Adrenal gland (tissue), 9 donors: ENCODE measurements at regions not wholly inside any gene's neighbourhood (a gene's known extent, or its start where the extent isn't known, plus 50 kb on each side); places are given as distances from the start of the nearest gene placed in this dataset.

Experiments
- DNase-seq, 7 donors: peaks; one replicate each; pipeline ENCODE4 v3.0.0-alpha.2; 2019 to 2020
- H3K27ac ChIP-seq, 5 donors: fragments of 200-600 bp; sonication (generic) in 4 of 5; 1 replicate in 3 of 5; 2 replicates in 2 of 5; pipeline versions ENCODE4 v1.5.1 to v1.8.0; 2016 to 2020; ENCODE audit warnings: mild to moderate bottlenecking in 1 of 5
- H3K27me3 ChIP-seq: fragments of 200-600 bp; 2 replicates; pipeline ENCODE4 v1.8.0; 2021
- H3K36me3 ChIP-seq, 2 donors: fragments of 200-600 bp; replicated peaks in 1 of 2; 1 replicate in 1 of 2; 2 replicates in 1 of 2; pipeline versions ENCODE4 v1.5.1 to v1.8.0; 2018 to 2022
- H3K4me1 ChIP-seq, 2 donors: fragments of 200-600 bp; replicated peaks in 1 of 2; 1 replicate in 1 of 2; 2 replicates in 1 of 2; pipeline versions ENCODE4 v1.5.1 to v1.8.0; 2018 to 2021
- H3K4me3 ChIP-seq, 4 donors: fragments of 200-600 bp; sonication (generic) in 3 of 4; one replicate each; pipeline ENCODE4 v1.5.1; 2016 to 2018
- H3K9me3 ChIP-seq, 3 donors: fragments of 200-600 bp; sonication (generic) in 1 of 3; replicated peaks in 1 of 3; 1 replicate in 2 of 3; 2 replicates in 1 of 3; pipeline versions ENCODE4 v1.5.1 to v1.8.0; 2016 to 2021
- POLR2A ChIP-seq, 2 donors: fragments of 450-650 bp; IDR thresholded peaks; one replicate each; pipeline ENCODE4 v1.6.1; 2017; ENCODE audit warnings: antibody characterized with exemption in 2 of 2, mild to moderate bottlenecking in 2 of 2, moderate library complexity in 1 of 2
- WGBS, 4 donors: extraction: QIAGEN DNeasy Blood & Tissue Kit in 2 of 4; methylation state at CpG; one replicate each; pipeline versions ENCODE4 v1.1.5 to v1.1.7; 2013 to 2017; 5-methylcytosine and 5-hydroxymethylcytosine counted together
- intact Hi-C, 2 donors: fragments of 100-400 bp; cut with DNase I; formaldehyde crosslinking; loops; one replicate each; pipeline versions ENCODE4 v1.14.1 to v1.15.0; 2022 to 2023
- TF ChIP-seq, protein P1 (sequence below), 6 experiments: fragments of 450-650 bp in 4 of 6; fragments of 200-600 bp in 2 of 6; sonication (generic) in 1 of 6; IDR thresholded peaks; 1 replicate in 5 of 6; 2 replicates in 1 of 6; pipeline versions ENCODE4 v1.5.1 to v1.8.0; 2016 to 2021; ENCODE audit warnings: antibody characterized with exemption in 6 of 6, mild to moderate bottlenecking in 2 of 6, moderate library complexity in 1 of 6
- donor health status: healthy with polysubstance abuse.
- donor health status: Bipolar disorder and iron deficiency.
- donor health status: DM: yes; HTN: yes; CAD: no.
- donor health status: DM: no; HTN: no; CAD: no.
- donor health status: DM: no; HTN: no; CAD: no.

- intact Hi-C loops: no loop called here
- Histone ChIP-seq H3K36me3 (no peaks in the 10 kb centered on the region), H3K4me3 (no peak overlapping the region), H3K27ac (no peak overlapping the region), H3K27me3 (no peaks in the 10 kb centered on the region), H3K4me1 (no peaks in the 10 kb centered on the region), H3K9me3 (no peaks in the 10 kb centered on the region)
- DNase-seq: no peak
- TF ChIP-seq, protein P1, sequence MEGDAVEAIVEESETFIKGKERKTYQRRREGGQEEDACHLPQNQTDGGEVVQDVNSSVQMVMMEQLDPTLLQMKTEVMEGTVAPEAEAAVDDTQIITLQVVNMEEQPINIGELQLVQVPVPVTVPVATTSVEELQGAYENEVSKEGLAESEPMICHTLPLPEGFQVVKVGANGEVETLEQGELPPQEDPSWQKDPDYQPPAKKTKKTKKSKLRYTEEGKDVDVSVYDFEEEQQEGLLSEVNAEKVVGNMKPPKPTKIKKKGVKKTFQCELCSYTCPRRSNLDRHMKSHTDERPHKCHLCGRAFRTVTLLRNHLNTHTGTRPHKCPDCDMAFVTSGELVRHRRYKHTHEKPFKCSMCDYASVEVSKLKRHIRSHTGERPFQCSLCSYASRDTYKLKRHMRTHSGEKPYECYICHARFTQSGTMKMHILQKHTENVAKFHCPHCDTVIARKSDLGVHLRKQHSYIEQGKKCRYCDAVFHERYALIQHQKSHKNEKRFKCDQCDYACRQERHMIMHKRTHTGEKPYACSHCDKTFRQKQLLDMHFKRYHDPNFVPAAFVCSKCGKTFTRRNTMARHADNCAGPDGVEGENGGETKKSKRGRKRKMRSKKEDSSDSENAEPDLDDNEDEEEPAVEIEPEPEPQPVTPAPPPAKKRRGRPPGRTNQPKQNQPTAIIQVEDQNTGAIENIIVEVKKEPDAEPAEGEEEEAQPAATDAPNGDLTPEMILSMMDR (IDR thresholded peaks at IDR 0.05): no peak
- TF ChIP-seq POLR2A (IDR thresholded peaks at IDR 0.05): no peak
- 24 to 32% (median 30%) methylated on average over 1 of the region's 1 CpG for WGBS, 4 donors
These were observed 915.6 kb downstream of the METTL15 start for GRCh38 chr11:29023761-29024160.

GRCh38 chr11:29022676-29023075 lies 914.5 kb downstream of the METTL15 start:
- Histone ChIP-seq H3K4me3 (no peak overlapping the region), H3K27ac (no peak overlapping the region), H3K36me3 (no peaks in the 10 kb centered on the region), H3K9me3 (no peaks in the 10 kb centered on the region), H3K4me1 (no peaks in the 10 kb centered on the region), H3K27me3 (no peaks in the 10 kb centered on the region)
- intact Hi-C loops: no loop called here
- no peak for DNase-seq
- 33 to 51% (median 45%) methylated on average over 2 of the region's 2 CpGs for WGBS, 4 donors
- TF ChIP-seq, protein P1 (IDR thresholded peaks at IDR 0.05): no peak
- TF ChIP-seq POLR2A (IDR thresholded peaks at IDR 0.05): no peak

DNA sequence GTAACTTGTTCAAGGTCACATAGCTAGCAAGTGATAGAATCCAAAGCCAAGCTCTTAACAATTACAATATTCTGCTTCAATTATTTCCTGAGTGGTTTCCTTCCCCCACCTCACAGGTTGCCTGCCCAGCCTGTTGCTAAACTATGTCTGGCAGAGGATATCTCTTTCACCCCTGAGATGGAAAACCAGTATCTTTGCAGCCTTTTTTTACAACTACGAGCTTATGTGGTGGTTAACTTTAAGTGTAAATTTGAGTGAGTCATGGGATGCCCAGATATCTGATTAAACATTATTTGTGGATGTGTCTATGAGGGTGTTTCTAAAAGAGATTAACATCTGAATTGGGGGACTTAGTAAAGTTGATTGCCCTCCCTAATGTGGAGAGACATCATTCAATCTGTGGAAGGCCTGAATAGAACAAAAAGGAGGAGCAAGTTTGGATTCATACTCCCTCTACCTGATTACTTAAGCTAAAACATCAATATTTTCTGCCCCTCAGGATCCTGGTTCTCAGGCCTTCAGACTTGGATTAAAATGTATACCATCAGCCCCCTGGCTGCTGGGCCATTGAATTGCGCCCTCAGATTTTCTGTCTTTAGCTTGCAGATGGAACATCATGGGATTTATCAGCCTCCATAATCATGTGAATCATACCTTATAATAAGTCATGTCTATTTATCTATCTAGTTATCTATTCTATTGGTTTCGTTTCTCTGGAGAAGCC lies 911.9 kb downstream of the METTL15 start:
- Histone ChIP-seq H3K36me3 (no peaks in the 10 kb centered on the region), H3K27me3 (no peaks in the 10 kb centered on the region), H3K4me1 (no peaks in the 10 kb centered on the region), H3K4me3 (no peak overlapping the region), H3K27ac (no peak overlapping the region), H3K9me3 (no peaks in the 10 kb centered on the region)
- intact Hi-C loops: no loop called here
- no peak for DNase-seq
- 68 to 76% (median 71%) methylated on average over 3 of the region's 3 CpGs for WGBS, 4 donors
- TF ChIP-seq, protein P1 (IDR thresholded peaks at IDR 0.05): no peak
- no peak for TF ChIP-seq POLR2A (IDR thresholded peaks at IDR 0.05)

DNA sequence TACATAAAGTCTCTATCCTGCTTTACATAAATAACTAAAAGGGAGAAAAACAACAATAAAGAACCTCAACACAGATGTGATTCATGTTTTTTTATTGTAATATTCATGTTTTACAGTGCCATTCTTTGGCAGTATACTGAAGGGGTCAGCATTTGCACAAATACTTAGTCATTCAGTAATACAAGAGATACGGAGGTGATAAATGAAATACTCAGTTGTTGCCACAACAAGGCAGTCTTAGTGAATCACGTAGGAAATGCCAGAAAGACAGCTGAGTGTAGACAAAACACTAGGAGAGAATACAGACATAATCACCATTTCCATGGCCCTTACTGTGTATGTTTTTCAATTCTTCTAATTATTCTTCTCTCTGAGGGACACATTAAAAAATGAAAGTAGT lies 910.4 kb downstream of the METTL15 start:
- intact Hi-C loops: no loop called here
- 8 to 14% (median 11%) methylated on average over 2 of the region's 2 CpGs for WGBS, 4 donors

More for the DNA sequence above, 910.4 kb downstream of the METTL15 start:
- no peaks in the 10 kb centered on the region for H3K36me3 ChIP-seq
- H3K4me3 ChIP-seq: no peak overlapping the region
- H3K9me3 ChIP-seq: no peaks in the 10 kb centered on the region
- no peak for DNase-seq
- H3K27me3 ChIP-seq: no peaks in the 10 kb centered on the region
- H3K27ac ChIP-seq: no peak overlapping the region
- no peaks in the 10 kb centered on the region for H3K4me1 ChIP-seq
- TF ChIP-seq, protein P1 (IDR thresholded peaks at IDR 0.05): no peak
- TF ChIP-seq POLR2A (IDR thresholded peaks at IDR 0.05): no peak
